Left ventricle myocardium inferior (tissue), 1 donor: ENCODE measurements at regions not wholly inside any gene's neighbourhood (a gene's known extent, or its start where the extent isn't known, plus 50 kb on each side); places are given as distances from the start of the nearest gene placed in this dataset.
"Not testable (repeated sequence)": the region's sequence is repeated elsewhere in the genome, so short reads cannot be mapped to it uniquely, and the experiment has no call there.

ENCODE experiments used
- DNase-seq: peaks from one replicate; pipeline ENCODE4 v3.0.0-alpha.2; 2020
- H3K27ac ChIP-seq: fragments of 200-600 bp; replicated peaks from 2 replicates; pipeline ENCODE4 v1.8.0; 2021
- H3K27me3 ChIP-seq: fragments of 200-600 bp; 2 replicates; pipeline ENCODE4 v1.8.0; 2021; ENCODE audit warnings: low read depth
- H3K36me3 ChIP-seq: fragments of 200-600 bp; 2 replicates; pipeline ENCODE4 v1.8.0; 2021
- H3K4me1 ChIP-seq: fragments of 200-600 bp; 2 replicates; pipeline ENCODE4 v1.8.0; 2021
- H3K4me3 ChIP-seq: fragments of 200-600 bp; 2 replicates; pipeline ENCODE4 v1.8.0; 2021; ENCODE audit warnings: mild to moderate bottlenecking, moderate library complexity
- H3K9me3 ChIP-seq: fragments of 200-600 bp; replicated peaks from 2 replicates; pipeline ENCODE4 v1.8.0; 2021
- intact Hi-C: fragments of 100-400 bp; cut with micrococcal nuclease; formaldehyde crosslinking; loops from one replicate; pipeline ENCODE4 v1.11.0; 2022
- donor health status: DM: no; HTN: yes; CAD: no; lungs with severe emphysema.

DNA sequence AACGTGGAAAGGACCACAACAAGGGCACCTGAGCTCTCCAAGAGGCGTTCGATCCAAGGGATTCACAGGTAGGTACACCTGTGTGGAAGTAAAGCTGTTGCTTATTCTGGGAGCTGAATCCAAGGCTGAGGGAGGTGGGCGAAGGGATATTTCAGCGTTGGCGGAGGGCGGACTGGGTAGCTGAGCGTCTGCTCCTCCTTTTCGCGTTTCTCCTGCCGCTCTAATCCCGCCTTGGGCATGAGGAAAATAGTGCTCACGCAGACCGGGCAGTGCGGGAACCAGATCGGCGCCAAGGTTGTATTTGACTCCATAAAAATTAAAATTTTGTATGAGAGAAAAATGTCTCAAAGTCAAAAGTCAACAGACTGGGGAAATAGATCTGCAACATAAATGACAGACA lies 3966.2 kb upstream of the OR11H1 start:
- H3K4me1 ChIP-seq, H3K27ac ChIP-seq, intact Hi-C loops, H3K9me3 ChIP-seq, H3K36me3 ChIP-seq, H3K4me3 ChIP-seq, DNase-seq, H3K27me3 ChIP-seq: not testable (repeated sequence)

DNA sequence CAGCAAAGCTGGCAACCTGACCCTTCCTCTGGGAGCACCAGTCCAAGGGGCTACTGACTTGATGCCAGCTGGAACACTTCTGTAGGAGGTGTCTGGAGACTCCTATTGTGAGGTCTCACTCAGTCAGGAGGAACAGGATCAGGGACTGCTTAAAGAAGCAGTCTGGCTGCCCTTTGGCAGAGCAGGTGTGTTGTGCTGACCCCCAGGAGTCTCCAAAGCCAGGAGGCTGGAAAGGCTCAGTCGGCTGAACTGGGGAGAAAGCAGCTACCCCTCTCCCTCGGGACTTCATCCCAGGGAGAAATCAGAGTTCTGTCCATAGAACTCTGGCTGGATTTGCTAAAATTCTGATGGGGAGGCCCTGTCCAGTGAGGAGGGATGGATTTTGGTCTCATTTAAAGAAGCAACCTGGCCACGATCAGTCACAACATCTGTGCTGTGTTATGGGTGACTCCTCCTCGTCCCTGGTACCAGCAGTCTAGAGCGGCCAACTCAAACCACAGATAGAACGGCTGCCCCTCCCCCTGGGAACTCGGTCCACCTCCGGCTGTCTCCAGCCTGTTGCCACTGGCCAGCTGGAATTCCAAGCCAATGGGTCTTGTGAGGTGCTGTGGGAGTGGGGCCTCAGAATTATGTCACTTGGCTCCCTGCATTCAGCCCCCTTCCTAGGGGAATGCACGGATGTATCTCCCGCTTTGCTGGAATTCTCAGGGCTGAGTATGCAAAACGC lies 3959.0 kb upstream of the OR11H1 start:
- peaks cover 47% of the 10 kb centered on the region for H3K9me3 ChIP-seq
- H3K4me3 ChIP-seq, H3K27me3 ChIP-seq, intact Hi-C loops, H3K36me3 ChIP-seq, DNase-seq, H3K4me1 ChIP-seq, H3K27ac ChIP-seq: not testable (repeated sequence)

DNA sequence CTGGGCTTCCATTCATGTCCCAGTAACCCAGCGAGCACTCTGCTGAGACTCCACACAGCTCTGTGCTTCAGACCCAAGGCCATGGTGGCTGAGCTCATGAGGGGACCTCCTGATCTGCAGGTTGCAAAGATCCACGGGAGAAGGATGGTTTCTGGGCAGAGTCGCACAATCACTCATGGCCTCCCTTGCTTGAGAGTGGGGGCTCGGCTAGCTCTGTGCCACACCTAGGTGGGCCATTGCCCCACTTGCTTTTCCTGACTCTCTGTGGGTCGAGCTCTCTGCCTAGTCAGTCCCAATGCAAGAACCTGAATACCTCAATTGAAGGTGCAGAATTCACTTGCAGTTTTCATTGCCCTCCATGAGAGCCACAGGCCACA lies 3958.4 kb upstream of the OR11H1 start:
- H3K4me3 ChIP-seq, H3K4me1 ChIP-seq, H3K27me3 ChIP-seq, DNase-seq, intact Hi-C loops, H3K27ac ChIP-seq, H3K36me3 ChIP-seq: not testable (repeated sequence)
- peaks cover 53% of the 10 kb centered on the region for H3K9me3 ChIP-seq

DNA sequence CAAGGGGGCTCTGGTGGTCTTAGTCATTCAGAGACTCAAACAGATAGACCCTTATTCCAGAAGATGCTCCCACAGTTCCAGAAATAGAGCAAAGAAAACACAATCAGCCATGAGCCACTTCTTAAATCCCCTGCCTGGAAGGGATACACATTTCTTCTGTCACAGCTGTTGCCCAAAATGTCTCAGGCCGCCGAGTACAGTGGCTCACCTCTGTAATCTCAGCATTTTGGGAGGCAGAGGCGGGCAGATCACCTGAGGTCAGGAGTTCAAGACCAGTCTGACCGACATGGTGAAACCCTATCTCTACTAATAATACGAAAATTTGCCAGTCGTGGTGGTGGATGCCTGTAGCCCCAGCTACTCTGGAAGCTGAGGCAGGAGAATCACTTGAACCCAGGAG lies 3954.8 kb upstream of the OR11H1 start:
- DNase-seq, H3K36me3 ChIP-seq, H3K4me3 ChIP-seq, H3K27me3 ChIP-seq, H3K27ac ChIP-seq, intact Hi-C loops, H3K4me1 ChIP-seq: not testable (repeated sequence)
- H3K9me3 ChIP-seq, result peaks cover 77% of the 10 kb centered on the region

DNA sequence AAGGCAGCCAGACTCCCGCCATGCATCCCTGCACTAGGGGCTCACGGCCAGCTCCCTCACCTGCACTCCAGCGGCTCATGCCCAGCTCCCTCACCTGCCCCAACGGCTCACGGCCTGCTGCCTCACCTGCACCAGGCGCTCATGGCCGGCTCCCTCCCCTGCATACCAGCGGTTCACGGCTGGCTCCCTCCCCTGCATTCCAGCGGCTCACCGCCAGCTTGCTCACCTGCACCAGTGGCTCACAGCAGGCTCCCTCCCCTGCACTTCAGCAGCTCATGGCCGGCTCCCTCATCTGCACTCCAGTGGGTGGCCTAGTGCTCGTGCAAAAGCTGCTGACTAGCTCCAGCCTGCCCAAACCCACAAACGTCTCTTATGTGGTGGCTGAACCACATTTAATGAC lies 3953.8 kb upstream of the OR11H1 start:
- DNase-seq, intact Hi-C loops, H3K4me1 ChIP-seq, H3K27me3 ChIP-seq, H3K4me3 ChIP-seq, H3K27ac ChIP-seq, H3K36me3 ChIP-seq: not testable (repeated sequence)
- peaks cover 79% of the 10 kb centered on the region for H3K9me3 ChIP-seq

DNA sequence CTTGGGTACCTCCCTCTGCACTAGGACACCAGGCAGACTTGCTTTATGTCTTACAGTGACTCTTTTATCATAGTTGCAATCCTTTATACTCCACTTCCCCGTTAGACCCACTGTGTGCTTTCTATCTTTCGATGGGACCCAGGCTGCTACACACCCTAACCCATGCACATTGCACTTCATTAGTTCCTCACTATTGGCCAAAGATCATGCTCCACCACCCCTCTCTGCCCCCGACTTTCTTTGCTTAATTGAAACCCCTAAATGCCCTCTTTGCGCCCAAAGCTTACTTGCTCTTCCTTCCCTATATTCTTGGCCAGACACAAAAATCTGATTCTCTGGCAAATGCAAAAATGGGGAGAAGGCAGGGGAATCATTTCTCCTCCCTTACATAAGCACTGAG lies 3953.3 kb upstream of the OR11H1 start:
- DNase-seq, intact Hi-C loops, H3K36me3 ChIP-seq, H3K4me1 ChIP-seq, H3K27me3 ChIP-seq, H3K27ac ChIP-seq, H3K4me3 ChIP-seq: not testable (repeated sequence)
- peaks cover 82% of the 10 kb centered on the region for H3K9me3 ChIP-seq

DNA sequence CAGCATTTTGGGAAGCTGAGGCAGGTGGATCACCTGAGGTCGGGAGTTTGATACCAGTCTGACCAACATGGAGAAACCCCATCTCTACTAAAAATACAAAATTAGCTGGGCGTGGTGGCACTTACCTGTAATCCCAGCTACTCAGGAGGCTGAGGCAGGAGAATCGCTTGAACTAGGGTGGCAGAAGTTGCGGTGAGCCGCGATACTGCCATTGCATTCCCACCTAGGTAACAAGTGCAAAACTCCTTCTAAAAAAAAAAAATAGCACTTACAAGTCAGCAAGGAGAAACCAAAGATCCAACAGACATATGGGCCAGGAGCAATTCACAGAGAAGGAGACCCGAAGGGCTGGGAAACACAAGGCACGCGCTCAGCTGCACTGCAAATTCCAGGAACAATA lies 3951.3 kb upstream of the OR11H1 start:
- H3K27me3 ChIP-seq, H3K27ac ChIP-seq, H3K36me3 ChIP-seq, H3K4me3 ChIP-seq, DNase-seq, intact Hi-C loops, H3K4me1 ChIP-seq: not testable (repeated sequence)
- H3K9me3 ChIP-seq, result peaks cover 89% of the 10 kb centered on the region

DNA sequence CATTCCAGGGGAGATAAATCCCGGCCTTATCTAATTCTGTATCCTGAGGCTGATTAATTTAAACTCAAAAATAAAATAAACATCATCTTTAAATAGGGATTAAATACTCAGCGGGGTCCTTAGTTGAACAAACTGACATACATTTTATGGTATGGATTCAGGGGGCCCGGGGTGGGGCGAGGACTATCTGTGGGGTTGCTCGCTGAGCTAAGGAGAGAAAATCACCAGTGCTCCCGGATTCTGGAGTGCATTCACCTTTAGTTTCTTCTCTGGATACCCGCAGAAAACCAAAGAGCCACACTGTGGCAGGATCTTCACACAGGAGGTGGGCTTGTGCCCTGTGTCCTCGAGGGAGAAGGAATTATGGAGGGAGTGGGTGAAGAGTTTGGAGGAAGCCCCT lies 3949.9 kb upstream of the OR11H1 start:
- H3K27me3 ChIP-seq, intact Hi-C loops, DNase-seq, H3K4me1 ChIP-seq, H3K27ac ChIP-seq, H3K4me3 ChIP-seq, H3K36me3 ChIP-seq: not testable (repeated sequence)
- peaks cover 89% of the 10 kb centered on the region for H3K9me3 ChIP-seq

DNA sequence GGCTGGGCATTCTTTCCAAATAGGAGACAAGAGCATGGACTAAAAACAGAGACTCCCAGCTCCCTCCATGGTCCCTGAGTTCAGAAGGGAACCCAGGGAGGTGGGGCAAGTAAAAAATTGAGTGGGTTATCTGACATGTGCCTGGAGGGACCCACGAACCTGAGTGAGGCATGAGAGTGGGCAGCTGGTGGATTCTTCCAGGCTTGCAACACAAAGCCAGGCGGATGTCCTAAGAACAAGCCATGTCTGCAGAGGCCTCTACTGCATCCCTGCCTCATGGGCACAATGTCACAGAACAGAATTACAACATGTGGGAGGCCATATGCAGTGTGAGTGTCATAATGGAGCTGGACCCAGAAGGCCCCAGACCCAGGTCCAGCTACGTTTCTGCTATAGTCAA lies 3949.4 kb upstream of the OR11H1 start:
- H3K36me3 ChIP-seq, H3K27ac ChIP-seq, H3K27me3 ChIP-seq, DNase-seq, H3K4me3 ChIP-seq, intact Hi-C loops, H3K4me1 ChIP-seq: not testable (repeated sequence)
- H3K9me3 ChIP-seq, result peaks cover 90% of the 10 kb centered on the region

DNA sequence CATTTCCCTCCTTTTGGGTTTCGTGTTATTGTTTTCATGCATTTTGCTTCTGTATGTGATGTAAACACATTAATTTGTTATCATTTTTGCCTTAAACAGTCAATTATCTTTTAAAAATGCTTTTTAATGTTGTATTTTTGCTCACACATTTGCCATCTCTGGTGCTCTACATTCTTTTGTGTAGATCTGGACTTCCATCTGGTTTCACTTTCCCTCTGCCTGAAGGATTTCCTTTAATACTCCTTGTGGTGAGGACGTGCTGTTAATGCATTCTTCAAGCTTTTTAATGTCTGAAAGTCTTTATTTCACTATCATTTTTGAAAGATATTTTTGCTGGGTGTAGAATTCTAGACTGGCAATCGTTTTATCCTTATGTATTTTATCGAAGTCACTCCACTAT lies 3945.9 kb upstream of the OR11H1 start:
- H3K4me3 ChIP-seq, H3K4me1 ChIP-seq, H3K27ac ChIP-seq, H3K27me3 ChIP-seq, H3K36me3 ChIP-seq, intact Hi-C loops, DNase-seq: not testable (repeated sequence)
- H3K9me3 ChIP-seq, result peaks cover 76% of the 10 kb centered on the region

DNA sequence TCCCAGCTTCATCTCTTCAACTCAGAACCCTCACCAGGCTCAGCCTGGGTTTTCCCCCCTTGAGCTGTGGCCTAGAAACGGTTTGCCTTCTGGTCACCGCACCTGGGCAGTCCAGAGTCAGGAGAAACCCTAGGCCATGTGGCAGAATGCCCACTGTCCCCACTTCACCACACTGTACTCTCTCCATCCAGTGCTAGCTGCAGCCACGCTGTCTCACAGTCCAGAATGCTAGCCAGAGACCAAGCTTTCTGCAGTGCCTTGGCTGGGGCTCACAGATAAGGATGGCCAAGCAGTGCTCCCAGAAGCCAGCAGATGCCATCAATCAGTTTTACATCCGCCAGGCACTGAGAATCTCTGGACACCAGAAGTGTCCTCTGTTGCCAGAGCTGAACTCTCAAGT lies 3943.8 kb upstream of the OR11H1 start:
- intact Hi-C loops, DNase-seq: not testable (repeated sequence)

DNA sequence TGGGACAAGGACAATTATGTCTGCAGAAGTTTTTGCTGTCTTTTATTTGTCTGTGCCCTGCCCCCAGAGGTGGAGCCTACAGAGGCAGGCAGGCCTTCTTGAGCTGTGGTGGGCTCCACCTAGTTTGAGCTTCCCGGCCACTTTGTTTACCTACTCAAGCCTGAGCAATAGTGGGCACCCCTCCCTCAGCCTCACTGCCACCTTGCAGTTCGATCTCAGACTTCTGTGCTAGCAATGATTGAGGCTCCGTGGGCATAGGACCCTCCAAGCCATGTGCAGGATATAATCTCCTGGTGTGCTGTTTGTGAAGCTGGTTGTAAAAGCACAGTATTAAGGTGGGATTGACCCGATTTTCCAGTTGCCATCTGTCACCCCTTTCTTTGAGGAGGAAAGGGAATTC lies 3933.4 kb upstream of the OR11H1 start:
- H3K4me1 ChIP-seq, H3K27me3 ChIP-seq, H3K27ac ChIP-seq, H3K4me3 ChIP-seq, DNase-seq, H3K36me3 ChIP-seq, intact Hi-C loops: not testable (repeated sequence)
- H3K9me3 ChIP-seq, result peaks cover 74% of the 10 kb centered on the region

More for the DNA sequence above, 3943.8 kb upstream of the OR11H1 start:
- peaks cover 80% of the 10 kb centered on the region for H3K9me3 ChIP-seq
- not testable (repeated sequence) for H3K27ac ChIP-seq, H3K4me1 ChIP-seq, H3K4me3 ChIP-seq, H3K36me3 ChIP-seq, H3K27me3 ChIP-seq

DNA sequence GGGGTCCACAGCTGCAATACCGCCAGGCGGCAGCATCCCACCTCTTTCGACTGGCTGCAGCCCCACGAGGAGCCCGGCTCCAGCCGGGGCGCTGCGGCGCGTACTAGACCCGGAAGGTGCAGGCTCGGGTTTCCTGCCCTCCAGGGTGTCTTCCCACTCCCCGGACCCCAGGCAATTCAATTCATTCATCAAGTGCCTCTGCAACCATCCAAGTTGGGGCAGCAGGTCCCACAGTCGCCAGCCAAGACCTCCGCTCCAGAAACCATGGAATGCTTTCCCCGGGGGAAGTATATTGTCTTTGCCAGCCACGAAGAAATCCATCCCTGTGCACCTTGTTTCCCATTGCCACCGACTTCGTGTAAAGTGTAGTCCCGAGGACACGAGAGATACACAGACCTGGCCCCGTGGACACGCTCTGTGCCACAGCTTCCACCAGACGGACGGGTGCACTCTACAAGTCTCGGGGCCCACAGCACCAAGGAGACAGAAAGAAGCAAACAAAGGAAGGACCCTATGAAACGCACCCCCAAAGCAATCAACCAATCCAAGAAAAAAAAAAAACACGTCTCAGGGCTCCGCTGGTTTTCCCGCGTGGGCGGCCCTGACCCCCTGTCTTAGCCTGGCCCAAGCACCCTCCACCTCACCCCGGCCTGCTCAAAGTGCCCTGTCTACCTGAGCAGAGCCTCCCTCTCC lies 3930.2 kb upstream of the OR11H1 start:
- peaks cover 60% of the 10 kb centered on the region for H3K9me3 ChIP-seq
- H3K36me3 ChIP-seq, H3K4me1 ChIP-seq, H3K27me3 ChIP-seq, H3K4me3 ChIP-seq, DNase-seq, intact Hi-C loops, H3K27ac ChIP-seq: not testable (repeated sequence)
